K562 (cell line): ENCODE measurements at regions not wholly inside any gene's neighbourhood (a gene's known extent, or its start where the extent isn't known, plus 50 kb on each side); places are given as distances from the start of the nearest gene placed in this dataset.

ENCODE experiments used
- ATAC-seq: fragments of 200-7000 bp; cut with Tn5 transposase; 3 replicates; pipeline ENCODE4 v1.9.1; 2020; ENCODE audit warnings: moderate library complexity
- BruUV-seq: library from RNA; stranded (reverse); fragments of 400-500 nt; replicated peaks from 2 replicates; lab custom pipeline; 2021; lab: Mats Ljungman, UMichigan
- CTCF ChIA-PET: fragments of 300-600 bp; formaldehyde crosslinking; extraction: SDS; loops from one replicate; lab custom pipeline; 2021; ENCODE audit warnings: low intra/inter-chr PET ratio; lab: Yijun Ruan, JAX
- POLR2A ChIA-PET: fragments of 300-600, 350-650 bp; sonication (Branson Sonifier 250); formaldehyde crosslinking; extraction: SDS; loops from one replicate; lab custom pipeline; 2021; ENCODE audit warnings: antibody characterized with exemption, inconsistent platforms; lab: Yijun Ruan, JAX
- DNase-seq, 4 experiments: peaks; one replicate each; pipeline versions ENCODE4 v3.0.0 to v3.0.0-alpha.2; 2011 to 2018; ENCODE audit warnings: low spot score in 3 of 4, mixed read lengths in 3 of 4; ENCODE audit errors: extremely low read depth in 1 of 4
- FAIRE-seq: peaks from 2 replicates; lab custom pipeline; 2011; peaks lifted over from hg19 to GRCh38; lab: Jason Lieb, UNC
- H2AFZ ChIP-seq: 2 replicates; pipeline ENCODE4 v1.6.0; 2011; ENCODE audit warnings: low read depth, low read length, control low read depth, inconsistent platforms
- H3K27ac ChIP-seq: fragments of 200-600 bp; 3 replicates; pipeline ENCODE4 v1.8.0; 2011; ENCODE audit warnings: low read depth, mild to moderate bottlenecking, control low read depth, inconsistent platforms, low read length, moderate library complexity, mixed read lengths; ENCODE audit errors: extremely low read depth
- H3K27me3 ChIP-seq, 2 experiments: fragments of 300-600 bp in 1 of 2; 2 replicates in 1 of 2; 3 replicates in 1 of 2; pipeline versions ENCODE4 v1.6.0 to v1.8.0; 2011; ENCODE audit warnings: inconsistent platforms in 2 of 2, low read length in 2 of 2, mild to moderate bottlenecking in 1 of 2, mixed read lengths in 1 of 2, moderate library complexity in 1 of 2; ENCODE audit not compliant: control insufficient read depth in 2 of 2, insufficient read depth in 2 of 2
- H3K36me3 ChIP-seq: fragments of 300-600 bp; 3 replicates; pipeline ENCODE4 v1.8.0; 2011; ENCODE audit warnings: mild to moderate bottlenecking, low read length, inconsistent platforms; ENCODE audit not compliant: control insufficient read depth, insufficient read depth
- H3K4me1 ChIP-seq, 2 experiments: fragments of 200-600 bp in 1 of 2; replicated peaks in 1 of 2; 2 replicates in 1 of 2; 3 replicates in 1 of 2; pipeline versions ENCODE4 v1.5.1 to v1.8.0; 2011; ENCODE audit warnings: inconsistent platforms in 2 of 2, low read length in 2 of 2, mild to moderate bottlenecking in 1 of 2, mixed read lengths in 1 of 2, moderate library complexity in 1 of 2; ENCODE audit not compliant: control insufficient read depth in 2 of 2, insufficient read depth in 2 of 2
- H3K4me2 ChIP-seq: 2 replicates; pipeline ENCODE4 v1.6.1; 2011; ENCODE audit warnings: low read length, control low read depth, inconsistent platforms, mixed read lengths; ENCODE audit not compliant: insufficient read depth
- H3K4me3 ChIP-seq: fragments of 200-600 bp; sonication (generic), shearing (Covaris generic); 2 replicates; pipeline ENCODE4 v1.5.1; 2016; ENCODE audit warnings: control low read depth, inconsistent platforms
- H3K79me2 ChIP-seq: fragments of 200-600 bp; 3 replicates; pipeline ENCODE4 v1.8.0; 2011; ENCODE audit warnings: low read length, inconsistent platforms; ENCODE audit not compliant: control insufficient read depth, insufficient read depth
- H3K9ac ChIP-seq, 2 experiments: 2 replicates each; pipeline versions ENCODE4 v1.6.0 to v1.6.1; 2011; ENCODE audit warnings: low read depth in 2 of 2, low read length in 2 of 2, control low read depth in 1 of 2, inconsistent platforms in 1 of 2, mild to moderate bottlenecking in 1 of 2, mixed read lengths in 1 of 2; ENCODE audit not compliant: insufficient read depth in 1 of 2
- H3K9me1 ChIP-seq: one replicate; pipeline ENCODE4 v1.6.0; 2011; ENCODE audit warnings: inconsistent platforms, mild to moderate bottlenecking, low read length, moderate library complexity; ENCODE audit not compliant: control insufficient read depth, insufficient read depth
- H3K9me3 ChIP-seq: replicated peaks from 2 replicates; pipeline ENCODE4 v1.5.1; 2011; ENCODE audit warnings: low read depth, low read length, inconsistent platforms; ENCODE audit not compliant: control insufficient read depth, insufficient read depth
- H4K20me1 ChIP-seq: replicated peaks from 2 replicates; pipeline ENCODE4 v1.6.1; 2011; ENCODE audit warnings: low read length, inconsistent platforms, mixed read lengths; ENCODE audit not compliant: control insufficient read depth, insufficient read depth
- CREB3 ChIP-seq: fragments of 450-650 bp; conservative IDR thresholded peaks from 2 replicates; pipeline ENCODE4 v1.6.1; 2016; ENCODE audit warnings: missing genetic modification characterization, low read depth, mild to moderate bottlenecking, missing compliant biosample characterization, moderate library complexity
- DMBX1 ChIP-seq: fragments of 250-450 bp; sonication (Bioruptor Pico); IDR thresholded peaks from 2 replicates; pipeline ENCODE4 v1.8.0; 2022; ENCODE audit warnings: inconsistent platforms, mild to moderate bottlenecking, moderate library complexity, borderline replicate concordance
- FOXO4 ChIP-seq: fragments of 450-650 bp; formaldehyde crosslinking; IDR thresholded peaks from 2 replicates; pipeline ENCODE4 v1.4.0; 2020; ENCODE audit warnings: mild to moderate bottlenecking, moderate library complexity
- NR2C1 ChIP-seq, 2 experiments: fragments of 450-650 bp; IDR thresholded peaks; 2 replicates each; pipeline ENCODE4 v1.6.1; 2017; ENCODE audit warnings: mild to moderate bottlenecking in 2 of 2, antibody characterized with exemption in 1 of 2, inconsistent platforms in 1 of 2, missing compliant biosample characterization in 1 of 2, missing genetic modification characterization in 1 of 2
- PTTG1 ChIP-seq: fragments of 450-650 bp; IDR thresholded peaks from 2 replicates; pipeline ENCODE4 v1.6.1; 2016; ENCODE audit warnings: low read depth, mild to moderate bottlenecking, missing genetic modification characterization, missing compliant biosample characterization
- RBFOX2 ChIP-seq: fragments of 200-400 bp; formaldehyde crosslinking; IDR thresholded peaks from 2 replicates; pipeline ENCODE4 v1.6.1; 2017; ENCODE audit warnings: low read depth, mild to moderate bottlenecking, low read length, moderate library complexity
- RBM15 ChIP-seq: fragments of 200-400 bp; formaldehyde crosslinking; IDR thresholded peaks from 2 replicates; pipeline ENCODE4 v1.6.1; 2018; ENCODE audit warnings: mild to moderate bottlenecking, low read length, moderate library complexity; ENCODE audit not compliant: insufficient read depth
- SMAD4 ChIP-seq: fragments of 250-450 bp; sonication (Bioruptor Pico); conservative IDR thresholded peaks from 2 replicates; pipeline ENCODE4 v1.8.0; 2021; ENCODE audit warnings: inconsistent platforms, mild to moderate bottlenecking, moderate library complexity
- SMARCA5 ChIP-seq: fragments of 450-650 bp; IDR thresholded peaks from 2 replicates; pipeline ENCODE4 v1.6.1; 2016
- SP1 ChIP-seq: sonication (generic); formaldehyde crosslinking; IDR thresholded peaks from 2 replicates; pipeline ENCODE4 v1.8.1; 2022; ENCODE audit warnings: mild to moderate bottlenecking, missing genetic modification reagents
- TFAM ChIP-seq: fragments of 250-450 bp; sonication (Bioruptor Pico); conservative IDR thresholded peaks from 2 replicates; pipeline ENCODE4 v1.5.0; 2021; ENCODE audit warnings: mild to moderate bottlenecking, moderate library complexity
- ZKSCAN3 ChIP-seq: fragments of 250-450 bp; sonication (Bioruptor Pico); IDR thresholded peaks from 2 replicates; pipeline ENCODE4 v1.4.0; 2020
- WGBS: fragments of 100-300 bp; shearing (Covaris generic); methylation state at CpG from one replicate; pipeline ENCODE4 v1.1.6; 2016; ENCODE audit warnings: low coverage, mixed read lengths; ENCODE audit not compliant: insufficient coverage; ENCODE audit errors: missing lambda C conversion rate; 5-methylcytosine and 5-hydroxymethylcytosine counted together
- in situ Hi-C: fragments of 300-500 bp; cut with MboI; formaldehyde crosslinking; loops from 4 replicates; pipeline ENCODE4 v1.15.0; 2018; ENCODE audit warnings: inconsistent platforms, mixed read lengths
- intact Hi-C: fragments of 100-400 bp; cut with micrococcal nuclease; formaldehyde crosslinking; loops from 2 replicates; pipeline ENCODE4 v1.14.2; 2022

- TF ChIP-seq RBM15 (no peak), FOXO4 (CRISPR knock-in tag) (no peak), CREB3 (tag) (no peak), TFAM (no peak), SP1 (no peak), SMARCA5 (no peak), DMBX1 (no peak), RBFOX2 (no peak), PTTG1 (tag) (no peak), SMAD4 (CRISPR knock-in tag) (no peak), NR2C1 (IDR thresholded peaks at IDR 0.05) (no peak), NR2C1 (tag; IDR thresholded peaks at IDR 0.05) (no peak), ZKSCAN3 (CRISPR knock-in tag) (no peak)
- TF ChIP-seq, all 486 proteins: peak for 0
- H3K9me3 ChIP-seq = no peaks in the 10 kb centered on the region; the same call in 1 of the 2 replicates
- BruUV-seq = no TSS peak
- ChIA-PET POLR2A (no interaction called here), CTCF (no interaction called here)
- H3K4me1 ChIP-seq = no peaks in the 10 kb centered on the region
- WGBS = 0% methylated on average over 2 of the region's 2 CpGs
- H3K9ac ChIP-seq = no peak overlapping the region
- H3K9me1 ChIP-seq = no peaks in the 10 kb centered on the region
- DNase-seq = no peak
- H3K27ac ChIP-seq = no peak overlapping the region
- H3K79me2 ChIP-seq = no peaks in the 10 kb centered on the region
- H3K4me3 ChIP-seq = no peak overlapping the region
- no peaks in the 10 kb centered on the region for H3K27me3 ChIP-seq
- no peak for FAIRE-seq
- H3K36me3 ChIP-seq = no peaks in the 10 kb centered on the region
- H4K20me1 ChIP-seq = no peaks in the 10 kb centered on the region
- in situ Hi-C loops (no loop called here), intact Hi-C loops (no loop called here)
- H2AFZ ChIP-seq = no peak overlapping the region
- H3K4me2 ChIP-seq = no peak overlapping the region
- ATAC-seq = no peak
These were observed 681.5 kb downstream of the ARAP2 start for GRCh38 chr4:35562861-35563260.
